ENCODE measurements at regions not wholly inside any gene's neighbourhood (a gene's known extent, or its start where the extent isn't known, plus 50 kb on each side); places are given as distances from the start of the nearest gene placed in this dataset.

GRCh38 chr12:23083267-23083666, 458.3 kb downstream of the ETNK1 start:
- Histone ChIP-seq H2AFZ (ENCODE audit: low read depth, low read length) (no peak overlapping the region), H3K36me3 (ENCODE audit: insufficient read depth, low read length) (no peaks in the 10 kb centered on the region), H3K4me3 (ENCODE audit: low read length) (no peak overlapping the region), H3K79me2 (replicated peaks; ENCODE audit: insufficient read depth, low read length) (no peaks in the 10 kb centered on the region), H3K27me3 (ENCODE audit: insufficient read depth, low read depth, low read length) (no peaks in the 10 kb centered on the region), H3K9me3 (ENCODE audit: low read length) (no peaks in the 10 kb centered on the region), H3K9me2 (ENCODE audit: insufficient read depth, low read length) (no peaks in the 10 kb centered on the region), H3K4me2 (ENCODE audit: low read length) (no peak overlapping the region), H3F3A (ENCODE audit: insufficient read depth, low read length, poor library complexity, severe bottlenecking) (no peaks in the 10 kb centered on the region), H3K9ac (ENCODE audit: low read length) (no peak overlapping the region), H3K27ac (ENCODE audit: low read length) (no peak overlapping the region), H4K20me1 (ENCODE audit: insufficient read depth) (no peaks in the 10 kb centered on the region)
- no peak for TF ChIP-seq RAD21 (conservative IDR thresholded peaks at IDR 0.05)
- TF ChIP-seq, protein P1, sequence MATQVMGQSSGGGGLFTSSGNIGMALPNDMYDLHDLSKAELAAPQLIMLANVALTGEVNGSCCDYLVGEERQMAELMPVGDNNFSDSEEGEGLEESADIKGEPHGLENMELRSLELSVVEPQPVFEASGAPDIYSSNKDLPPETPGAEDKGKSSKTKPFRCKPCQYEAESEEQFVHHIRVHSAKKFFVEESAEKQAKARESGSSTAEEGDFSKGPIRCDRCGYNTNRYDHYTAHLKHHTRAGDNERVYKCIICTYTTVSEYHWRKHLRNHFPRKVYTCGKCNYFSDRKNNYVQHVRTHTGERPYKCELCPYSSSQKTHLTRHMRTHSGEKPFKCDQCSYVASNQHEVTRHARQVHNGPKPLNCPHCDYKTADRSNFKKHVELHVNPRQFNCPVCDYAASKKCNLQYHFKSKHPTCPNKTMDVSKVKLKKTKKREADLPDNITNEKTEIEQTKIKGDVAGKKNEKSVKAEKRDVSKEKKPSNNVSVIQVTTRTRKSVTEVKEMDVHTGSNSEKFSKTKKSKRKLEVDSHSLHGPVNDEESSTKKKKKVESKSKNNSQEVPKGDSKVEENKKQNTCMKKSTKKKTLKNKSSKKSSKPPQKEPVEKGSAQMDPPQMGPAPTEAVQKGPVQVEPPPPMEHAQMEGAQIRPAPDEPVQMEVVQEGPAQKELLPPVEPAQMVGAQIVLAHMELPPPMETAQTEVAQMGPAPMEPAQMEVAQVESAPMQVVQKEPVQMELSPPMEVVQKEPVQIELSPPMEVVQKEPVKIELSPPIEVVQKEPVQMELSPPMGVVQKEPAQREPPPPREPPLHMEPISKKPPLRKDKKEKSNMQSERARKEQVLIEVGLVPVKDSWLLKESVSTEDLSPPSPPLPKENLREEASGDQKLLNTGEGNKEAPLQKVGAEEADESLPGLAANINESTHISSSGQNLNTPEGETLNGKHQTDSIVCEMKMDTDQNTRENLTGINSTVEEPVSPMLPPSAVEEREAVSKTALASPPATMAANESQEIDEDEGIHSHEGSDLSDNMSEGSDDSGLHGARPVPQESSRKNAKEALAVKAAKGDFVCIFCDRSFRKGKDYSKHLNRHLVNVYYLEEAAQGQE (IDR thresholded peaks at IDR 0.05; ENCODE audit: borderline replicate concordance) = no peak
- no peak for TF ChIP-seq TAF1 (IDR thresholded peaks at IDR 0.05; ENCODE audit: low read depth)
- TF ChIP-seq EP300 (conservative IDR thresholded peaks at IDR 0.05; ENCODE audit: poor library complexity, severe bottlenecking) = no peak
- no peak for TF ChIP-seq MXI1 (conservative IDR thresholded peaks at IDR 0.05; ENCODE audit: poor library complexity, severe bottlenecking)
- no peak for TF ChIP-seq SMC3 (conservative IDR thresholded peaks at IDR 0.05; ENCODE audit: poor library complexity)
- no peak for TF ChIP-seq EZH2 (IDR thresholded peaks at IDR 0.05; ENCODE audit: borderline replicate concordance, insufficient read depth, low read length, poor library complexity, severe bottlenecking)
- no peak for TF ChIP-seq POLR2AphosphoS5 (IDR thresholded peaks at IDR 0.05)
- TF ChIP-seq, protein P2, sequence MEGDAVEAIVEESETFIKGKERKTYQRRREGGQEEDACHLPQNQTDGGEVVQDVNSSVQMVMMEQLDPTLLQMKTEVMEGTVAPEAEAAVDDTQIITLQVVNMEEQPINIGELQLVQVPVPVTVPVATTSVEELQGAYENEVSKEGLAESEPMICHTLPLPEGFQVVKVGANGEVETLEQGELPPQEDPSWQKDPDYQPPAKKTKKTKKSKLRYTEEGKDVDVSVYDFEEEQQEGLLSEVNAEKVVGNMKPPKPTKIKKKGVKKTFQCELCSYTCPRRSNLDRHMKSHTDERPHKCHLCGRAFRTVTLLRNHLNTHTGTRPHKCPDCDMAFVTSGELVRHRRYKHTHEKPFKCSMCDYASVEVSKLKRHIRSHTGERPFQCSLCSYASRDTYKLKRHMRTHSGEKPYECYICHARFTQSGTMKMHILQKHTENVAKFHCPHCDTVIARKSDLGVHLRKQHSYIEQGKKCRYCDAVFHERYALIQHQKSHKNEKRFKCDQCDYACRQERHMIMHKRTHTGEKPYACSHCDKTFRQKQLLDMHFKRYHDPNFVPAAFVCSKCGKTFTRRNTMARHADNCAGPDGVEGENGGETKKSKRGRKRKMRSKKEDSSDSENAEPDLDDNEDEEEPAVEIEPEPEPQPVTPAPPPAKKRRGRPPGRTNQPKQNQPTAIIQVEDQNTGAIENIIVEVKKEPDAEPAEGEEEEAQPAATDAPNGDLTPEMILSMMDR (IDR thresholded peaks at IDR 0.05; ENCODE audit: poor library complexity, severe bottlenecking) = no peak

DNA sequence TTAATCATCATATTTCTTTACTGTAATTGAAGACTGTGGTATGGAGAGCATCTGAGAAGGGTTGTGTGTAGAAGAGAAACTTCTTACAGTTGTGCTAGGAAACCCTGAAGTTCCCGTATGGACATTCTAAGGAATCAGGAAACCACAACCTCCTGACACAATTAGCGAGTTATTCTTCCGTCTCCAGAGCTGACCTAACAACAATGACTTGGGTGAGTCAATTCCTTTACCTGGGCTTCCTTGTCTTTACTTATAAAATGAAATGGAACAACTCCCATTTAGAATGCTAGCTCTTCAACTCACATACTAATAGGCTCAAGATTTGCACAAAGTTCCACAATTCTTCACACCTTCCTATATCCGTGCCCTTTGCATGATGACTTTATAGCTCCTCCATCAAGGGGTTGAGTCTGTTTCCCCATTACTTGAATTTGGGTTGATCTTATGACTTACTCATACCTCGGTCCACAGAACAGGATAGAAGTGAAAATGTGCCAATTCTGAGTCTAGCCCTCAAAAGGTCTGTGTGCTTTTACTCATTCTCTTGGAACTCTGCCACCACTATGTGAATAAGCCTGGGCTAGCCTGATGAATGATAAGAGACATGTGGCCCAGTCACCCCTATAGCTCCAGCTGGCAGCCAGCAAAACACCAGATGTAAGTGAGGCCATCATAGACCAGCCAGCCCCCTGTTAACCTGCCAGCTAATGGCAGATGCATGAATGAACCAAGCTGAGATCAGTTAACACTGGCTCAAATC, 459.4 kb downstream of the ETNK1 start:
- Histone ChIP-seq H3K27ac (ENCODE audit: low read length) (no peak overlapping the region), H3K9ac (ENCODE audit: low read length) (no peak overlapping the region), H3K9me3 (ENCODE audit: low read length) (no peaks in the 10 kb centered on the region), H4K20me1 (ENCODE audit: insufficient read depth) (no peaks in the 10 kb centered on the region), H3K4me3 (ENCODE audit: low read length) (no peak overlapping the region), H3F3A (ENCODE audit: insufficient read depth, low read length, poor library complexity, severe bottlenecking) (no peaks in the 10 kb centered on the region), H3K9me2 (ENCODE audit: insufficient read depth, low read length) (no peaks in the 10 kb centered on the region), H3K27me3 (ENCODE audit: insufficient read depth, low read depth, low read length) (no peaks in the 10 kb centered on the region), H2AFZ (ENCODE audit: low read depth, low read length) (no peak overlapping the region), H3K79me2 (replicated peaks; ENCODE audit: insufficient read depth, low read length) (no peaks in the 10 kb centered on the region), H3K4me2 (ENCODE audit: low read length) (no peak overlapping the region), H3K36me3 (ENCODE audit: insufficient read depth, low read length) (no peaks in the 10 kb centered on the region)
- TF ChIP-seq POLR2AphosphoS5 (IDR thresholded peaks at IDR 0.05) (no peak), EZH2 (IDR thresholded peaks at IDR 0.05; ENCODE audit: borderline replicate concordance, insufficient read depth, low read length, poor library complexity, severe bottlenecking) (no peak), TAF1 (IDR thresholded peaks at IDR 0.05; ENCODE audit: low read depth) (no peak), SMC3 (conservative IDR thresholded peaks at IDR 0.05; ENCODE audit: poor library complexity) (no peak), MXI1 (conservative IDR thresholded peaks at IDR 0.05; ENCODE audit: poor library complexity, severe bottlenecking) (no peak)
- TF ChIP-seq, protein P1 (IDR thresholded peaks at IDR 0.05; ENCODE audit: borderline replicate concordance) = no peak

Measured in neural cell (in vitro differentiated cells).